HepG2 (cell line): ENCODE measurements at regions not wholly inside any gene's neighbourhood (a gene's known extent, or its start where the extent isn't known, plus 50 kb on each side); places are given as distances from the start of the nearest gene placed in this dataset.

ENCODE experiments used
- ATAC-seq: fragments of 200-7000 bp; cut with Tn5 transposase; 3 replicates; pipeline ENCODE4 v1.9.1; 2020; ENCODE audit warnings: mild to moderate bottlenecking, moderate library complexity
- BruUV-seq: library from RNA; stranded (reverse); fragments of 400-500 nt; replicated peaks from 2 replicates; lab custom pipeline; 2021; lab: Mats Ljungman, UMichigan
- CTCF ChIA-PET: fragments of 300-600 bp; formaldehyde crosslinking; extraction: SDS; loops from one replicate; lab custom pipeline; 2021; ENCODE audit warnings: low total read pairs, inconsistent platforms, low intra/inter-chr PET ratio; lab: Yijun Ruan, JAX
- POLR2A ChIA-PET: fragments of 350-600 bp; sonication (Branson Sonifier 250); formaldehyde crosslinking; loops from one replicate; lab custom pipeline; 2020; ENCODE audit warnings: antibody characterized with exemption, inconsistent platforms; lab: Yijun Ruan, JAX
- DNase-seq: peaks from one replicate; pipeline ENCODE4 v3.0.0-alpha.2; 2015; ENCODE audit warnings: low spot score
- FAIRE-seq: peaks from 3 replicates; lab custom pipeline; 2011; peaks lifted over from hg19 to GRCh38; lab: Jason Lieb, UNC
- H2AFZ ChIP-seq: one replicate; pipeline ENCODE4 v1.6.1; 2011; ENCODE audit warnings: low read length, inconsistent platforms
- H3K27ac ChIP-seq: fragments of 300-600 bp; 3 replicates; pipeline ENCODE4 v1.8.0; 2011; ENCODE audit warnings: mixed run types, mild to moderate bottlenecking, mixed read lengths, low read length, inconsistent platforms; ENCODE audit not compliant: insufficient read depth; ENCODE audit errors: extremely low read length
- H3K27me3 ChIP-seq, 2 experiments: fragments of 200-600 bp in 1 of 2; 2 replicates in 1 of 2; 3 replicates in 1 of 2; pipeline versions ENCODE4 v1.6.0 to v1.8.0; 2011; ENCODE audit warnings: low read length in 2 of 2, mild to moderate bottlenecking in 2 of 2, moderate library complexity in 2 of 2, inconsistent platforms in 1 of 2; ENCODE audit not compliant: insufficient read depth in 2 of 2, control insufficient read depth in 1 of 2
- H3K36me3 ChIP-seq, 2 experiments: fragments of 200-600 bp in 1 of 2; replicated peaks in 1 of 2; 2 replicates in 1 of 2; 3 replicates in 1 of 2; pipeline versions ENCODE4 v1.5.1 to v1.8.0; 2011; ENCODE audit warnings: low read length in 2 of 2, inconsistent platforms in 1 of 2; ENCODE audit not compliant: insufficient read depth in 2 of 2, control insufficient read depth in 1 of 2
- H3K4me1 ChIP-seq: 2 replicates; pipeline ENCODE4 v1.5.1; 2012; ENCODE audit warnings: low read length, inconsistent platforms; ENCODE audit not compliant: insufficient read depth
- H3K4me2 ChIP-seq: 2 replicates; pipeline ENCODE4 v1.6.0; 2011; ENCODE audit warnings: low read depth, low read length, inconsistent platforms
- H3K4me3 ChIP-seq, 3 experiments: fragments of 200-600 bp in 1 of 3; sonication (generic), shearing (Covaris generic) in 1 of 3; replicated peaks in 1 of 3; 2 replicates each; pipeline ENCODE4 v1.5.1; 2011 to 2016; ENCODE audit warnings: low read length in 3 of 3, inconsistent platforms in 2 of 3, low read depth in 2 of 3, mild to moderate bottlenecking in 2 of 3, control low read depth in 1 of 3, mixed read lengths in 1 of 3; ENCODE audit not compliant: insufficient read depth in 1 of 3
- H3K79me2 ChIP-seq: one replicate; pipeline ENCODE4 v1.6.1; 2011; ENCODE audit warnings: low read length, inconsistent platforms; ENCODE audit not compliant: insufficient read depth
- H3K9ac ChIP-seq: 2 replicates; pipeline ENCODE4 v1.6.0; 2011; ENCODE audit warnings: mild to moderate bottlenecking, low read depth, low read length, inconsistent platforms; ENCODE audit not compliant: insufficient read depth
- H3K9me3 ChIP-seq: 2 replicates; pipeline ENCODE4 v1.5.1; 2012; ENCODE audit warnings: mild to moderate bottlenecking, low read length
- H4K20me1 ChIP-seq: 2 replicates; pipeline ENCODE4 v1.6.0; 2011; ENCODE audit warnings: inconsistent platforms, mild to moderate bottlenecking, low read length, moderate library complexity; ENCODE audit not compliant: insufficient read depth
- BORCS8-MEF2B ChIP-seq: sonication (generic); formaldehyde crosslinking; IDR thresholded peaks from 2 replicates; pipeline ENCODE4 v1.8.0; 2022; ENCODE audit warnings: mild to moderate bottlenecking, missing genetic modification reagents
- NCOA5 ChIP-seq: sonication (generic); formaldehyde crosslinking; IDR thresholded peaks from 2 replicates; pipeline ENCODE4 v1.4.0; 2020; ENCODE audit warnings: missing genetic modification reagents
- PLRG1 ChIP-seq: fragments of 450-650 bp; conservative IDR thresholded peaks from 2 replicates; pipeline ENCODE4 v1.6.1; 2016
- UBTF ChIP-seq: sonication (generic); formaldehyde crosslinking; IDR thresholded peaks from 2 replicates; pipeline ENCODE4 v1.4.0; 2020; ENCODE audit warnings: mild to moderate bottlenecking, missing genetic modification reagents
- ZNF280B ChIP-seq: sonication (generic); formaldehyde crosslinking; IDR thresholded peaks from 2 replicates; pipeline ENCODE4 v1.5.0; 2020; ENCODE audit warnings: missing genetic modification reagents, mild to moderate bottlenecking, borderline replicate concordance
- ZNF34 ChIP-seq: sonication (generic); formaldehyde crosslinking; IDR thresholded peaks from 2 replicates; pipeline ENCODE4 v1.4.0; 2020; ENCODE audit warnings: mild to moderate bottlenecking, missing genetic modification reagents, borderline replicate concordance
- ZNF501 ChIP-seq: sonication (generic); formaldehyde crosslinking; IDR thresholded peaks from 2 replicates; pipeline ENCODE4 v1.5.1; 2020; ENCODE audit warnings: mild to moderate bottlenecking, moderate library complexity, missing genetic modification reagents
- ZNF577 ChIP-seq: sonication (generic); formaldehyde crosslinking; IDR thresholded peaks from 2 replicates; pipeline ENCODE4 v1.4.0; 2020; ENCODE audit warnings: mild to moderate bottlenecking, low read depth, missing genetic modification reagents, borderline replicate concordance
- ZNF619 ChIP-seq: sonication (generic); formaldehyde crosslinking; IDR thresholded peaks from 2 replicates; pipeline ENCODE4 v1.4.0; 2020; ENCODE audit warnings: mild to moderate bottlenecking, missing genetic modification reagents
- WGBS: methylation state at CpG from one replicate; pipeline ENCODE4 v1.1.6; 2017; ENCODE audit warnings: low lambda C conversion rate; 5-methylcytosine and 5-hydroxymethylcytosine counted together
- in situ Hi-C: cut with HindIII; loops from 2 replicates; pipeline ENCODE4 v1.10.0; 2017; ENCODE audit warnings: low pct_unique_long_range_greater_than_20kb; ENCODE audit not compliant: extremely low pct_ligation_motif_present
- intact Hi-C: fragments of 100-400 bp; cut with micrococcal nuclease; formaldehyde crosslinking; loops from one replicate; pipeline ENCODE4 v1.10.0; 2022; ENCODE audit not compliant: unreplicated experiment
- TF ChIP-seq, protein P1 (sequence below): sonication (generic); formaldehyde crosslinking; IDR thresholded peaks from 2 replicates; pipeline ENCODE4 v1.5.0; 2020; ENCODE audit warnings: missing genetic modification reagents

DNA sequence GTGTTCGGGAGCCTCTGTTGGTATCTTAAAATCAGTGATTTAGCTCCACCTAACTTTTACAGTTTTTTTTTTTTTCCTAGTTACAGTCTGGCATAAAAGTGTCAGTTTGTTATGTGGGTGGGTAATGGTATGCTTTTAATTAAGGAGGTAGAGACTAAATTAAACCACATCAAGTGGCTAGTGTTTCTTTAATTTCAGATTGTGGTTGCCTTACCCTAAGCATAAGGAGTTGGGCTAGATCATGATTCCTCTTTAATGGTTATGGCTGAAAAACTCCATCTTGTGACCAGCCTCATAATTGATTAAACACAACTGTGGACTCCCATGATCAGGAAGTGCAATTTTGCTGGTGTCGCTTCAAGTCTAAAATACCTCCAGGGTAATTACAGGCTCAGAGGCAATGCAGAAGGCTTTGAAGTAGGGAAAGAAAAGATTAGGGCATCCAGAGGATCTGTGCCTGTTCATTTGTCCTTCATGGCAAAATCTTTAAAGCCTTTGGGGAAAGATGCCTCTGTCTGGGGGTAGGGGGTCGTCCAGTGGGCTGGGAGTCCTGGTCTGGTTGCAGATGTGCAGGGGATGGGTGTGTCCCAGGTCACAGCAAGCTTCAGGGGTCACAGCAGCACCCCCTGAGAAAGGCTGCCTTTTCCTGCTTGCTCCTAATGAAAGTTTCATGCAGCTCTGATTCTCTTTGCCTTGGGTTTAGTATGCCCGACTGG, 579.2 kb downstream of the BCL11A start:
- Histone ChIP-seq H3K36me3 (no peaks in the 10 kb centered on the region), H2AFZ (no peak overlapping the region), H3K9me3 (no peaks in the 10 kb centered on the region), H3K27me3 (no peaks in the 10 kb centered on the region), H4K20me1 (no peaks in the 10 kb centered on the region), H3K79me2 (no peaks in the 10 kb centered on the region), H3K4me3 (no peak overlapping the region), H3K27ac (no peak overlapping the region), H3K4me1 (no peaks in the 10 kb centered on the region), H3K4me2 (no peak overlapping the region), H3K9ac (no peak overlapping the region)
- TF ChIP-seq PLRG1, result no peak
- TF ChIP-seq ZNF619 (CRISPR knock-in tag), result no peak
- TF ChIP-seq ZNF501 (CRISPR knock-in tag), result no peak
- no peak for TF ChIP-seq ZNF34 (CRISPR knock-in tag)
- no peak for TF ChIP-seq ZNF280B (CRISPR knock-in tag)
- TF ChIP-seq, protein P1, sequence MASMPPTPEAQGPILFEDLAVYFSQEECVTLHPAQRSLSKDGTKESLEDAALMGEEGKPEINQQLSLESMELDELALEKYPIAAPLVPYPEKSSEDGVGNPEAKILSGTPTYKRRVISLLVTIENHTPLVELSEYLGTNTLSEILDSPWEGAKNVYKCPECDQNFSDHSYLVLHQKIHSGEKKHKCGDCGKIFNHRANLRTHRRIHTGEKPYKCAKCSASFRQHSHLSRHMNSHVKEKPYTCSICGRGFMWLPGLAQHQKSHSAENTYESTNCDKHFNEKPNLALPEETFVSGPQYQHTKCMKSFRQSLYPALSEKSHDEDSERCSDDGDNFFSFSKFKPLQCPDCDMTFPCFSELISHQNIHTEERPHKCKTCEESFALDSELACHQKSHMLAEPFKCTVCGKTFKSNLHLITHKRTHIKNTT (CRISPR knock-in tag), result no peak
- no peak for TF ChIP-seq NCOA5 (CRISPR knock-in tag)
- no peak for TF ChIP-seq ZNF577
- no peak for TF ChIP-seq UBTF (CRISPR knock-in tag)
- no peak for TF ChIP-seq BORCS8-MEF2B (CRISPR knock-in tag)
- POLR2A ChIA-PET, result no interaction called here
- in situ Hi-C loops, result no loop called here
- 38% methylated on average over 4 of the region's 4 CpGs for WGBS
- DNase-seq (no peak), FAIRE-seq (no peak), ATAC-seq (no peak)
- CTCF ChIA-PET, result no interaction called here
- BruUV-seq, result no TSS peak
- intact Hi-C loops, result no loop called here
